DOHH2 (cell line): ENCODE measurements at regions not wholly inside any gene's neighbourhood (a gene's known extent, or its start where the extent isn't known, plus 50 kb on each side); places are given as distances from the start of the nearest gene placed in this dataset.

ENCODE experiments used
- H3F3A ChIP-seq: fragments of 200-600 bp; sonication (generic), shearing (Covaris generic); 2 replicates; pipeline ENCODE4 v1.6.0; 2016; ENCODE audit warnings: antibody characterized with exemption, mild to moderate bottlenecking; ENCODE audit not compliant: control insufficient read depth, insufficient read depth
- H3K27ac ChIP-seq: fragments of 200-600 bp; sonication (generic); 2 replicates; pipeline ENCODE4 v1.5.1; 2014; ENCODE audit warnings: low read depth, mild to moderate bottlenecking, low read length, moderate library complexity
- H3K27me3 ChIP-seq: fragments of 200-600 bp; sonication (generic); 2 replicates; pipeline ENCODE4 v1.6.1; 2014; ENCODE audit warnings: mild to moderate bottlenecking, low read length, mixed read lengths; ENCODE audit not compliant: control insufficient read depth
- H3K36me3 ChIP-seq: fragments of 200-600 bp; sonication (generic); 2 replicates; pipeline ENCODE4 v1.6.1; 2014; ENCODE audit warnings: mild to moderate bottlenecking, low read length, moderate library complexity, mixed read lengths; ENCODE audit not compliant: control insufficient read depth
- H3K4me1 ChIP-seq: fragments of 200-600 bp; sonication (generic); 2 replicates; pipeline ENCODE4 v1.6.1; 2014; ENCODE audit warnings: mild to moderate bottlenecking, low read length, mixed read lengths; ENCODE audit not compliant: control insufficient read depth
- H3K4me2 ChIP-seq: fragments of 200-600 bp; sonication (generic); 2 replicates; pipeline ENCODE4 v1.6.0; 2014; ENCODE audit warnings: mild to moderate bottlenecking, low read length, moderate library complexity
- H3K4me3 ChIP-seq: fragments of 200-600 bp; sonication (generic); 2 replicates; pipeline ENCODE4 v1.5.1; 2014; ENCODE audit warnings: mild to moderate bottlenecking, low read length, mixed read lengths
- H3K79me2 ChIP-seq: fragments of 200-600 bp; sonication (generic); 2 replicates; pipeline ENCODE4 v1.6.1; 2014; ENCODE audit warnings: mild to moderate bottlenecking, low read length, mixed read lengths; ENCODE audit not compliant: control insufficient read depth
- H3K9me2 ChIP-seq: fragments of 200-600 bp; sonication (generic); replicated peaks from 2 replicates; pipeline ENCODE4 v1.6.1; 2014; ENCODE audit warnings: mild to moderate bottlenecking, low read length, mixed read lengths; ENCODE audit not compliant: control insufficient read depth
- H3K9me3 ChIP-seq: fragments of 200-600 bp; sonication (generic); 2 replicates; pipeline ENCODE4 v1.6.1; 2014; ENCODE audit warnings: antibody characterized with exemption, low read length, mixed read lengths; ENCODE audit not compliant: control insufficient read depth, insufficient read depth
- H4K20me1 ChIP-seq: fragments of 200-600 bp; sonication (generic); 2 replicates; pipeline ENCODE4 v1.6.0; 2014; ENCODE audit warnings: low read depth, mild to moderate bottlenecking, antibody characterized with exemption, low read length, moderate library complexity; ENCODE audit not compliant: control insufficient read depth, insufficient read depth
- EZH2phosphoT487 ChIP-seq: fragments of 200-600 bp; sonication (generic); IDR thresholded peaks from 2 replicates; pipeline ENCODE4 v1.6.1; 2017; ENCODE audit warnings: borderline replicate concordance, mild to moderate bottlenecking, antibody characterized with exemption, low read length, moderate library complexity, mixed read lengths
- TF ChIP-seq, protein P1 (sequence below): fragments of 200-600 bp; sonication (generic); IDR thresholded peaks from one replicate; pipeline ENCODE4 v1.5.1; 2014; ENCODE audit warnings: antibody characterized with exemption, mild to moderate bottlenecking, low read depth, low read length; ENCODE audit not compliant: poor library complexity, severe bottlenecking

- H4K20me1 ChIP-seq: no peaks in the 10 kb centered on the region
- H3K27me3 ChIP-seq: no peaks in the 10 kb centered on the region
- H3K79me2 ChIP-seq: no peaks in the 10 kb centered on the region
- H3K4me2 ChIP-seq: no peak overlapping the region
- TF ChIP-seq, protein P1, sequence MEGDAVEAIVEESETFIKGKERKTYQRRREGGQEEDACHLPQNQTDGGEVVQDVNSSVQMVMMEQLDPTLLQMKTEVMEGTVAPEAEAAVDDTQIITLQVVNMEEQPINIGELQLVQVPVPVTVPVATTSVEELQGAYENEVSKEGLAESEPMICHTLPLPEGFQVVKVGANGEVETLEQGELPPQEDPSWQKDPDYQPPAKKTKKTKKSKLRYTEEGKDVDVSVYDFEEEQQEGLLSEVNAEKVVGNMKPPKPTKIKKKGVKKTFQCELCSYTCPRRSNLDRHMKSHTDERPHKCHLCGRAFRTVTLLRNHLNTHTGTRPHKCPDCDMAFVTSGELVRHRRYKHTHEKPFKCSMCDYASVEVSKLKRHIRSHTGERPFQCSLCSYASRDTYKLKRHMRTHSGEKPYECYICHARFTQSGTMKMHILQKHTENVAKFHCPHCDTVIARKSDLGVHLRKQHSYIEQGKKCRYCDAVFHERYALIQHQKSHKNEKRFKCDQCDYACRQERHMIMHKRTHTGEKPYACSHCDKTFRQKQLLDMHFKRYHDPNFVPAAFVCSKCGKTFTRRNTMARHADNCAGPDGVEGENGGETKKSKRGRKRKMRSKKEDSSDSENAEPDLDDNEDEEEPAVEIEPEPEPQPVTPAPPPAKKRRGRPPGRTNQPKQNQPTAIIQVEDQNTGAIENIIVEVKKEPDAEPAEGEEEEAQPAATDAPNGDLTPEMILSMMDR: no peak
- TF ChIP-seq EZH2phosphoT487: no peak
- H3K9me3 ChIP-seq: no peaks in the 10 kb centered on the region
- H3K9me2 ChIP-seq: no peaks in the 10 kb centered on the region
- H3K4me1 ChIP-seq: no peaks in the 10 kb centered on the region
- H3K36me3 ChIP-seq: no peaks in the 10 kb centered on the region
- no peaks in the 10 kb centered on the region for H3F3A ChIP-seq
- no peak overlapping the region for H3K27ac ChIP-seq
- no peak overlapping the region for H3K4me3 ChIP-seq
These were observed 220.0 kb downstream of the ESM1 start for GRCh38 chr5:54765165-54766028.

GRCh38 chr5:54764102-54765090 is 221.0 kb downstream of the ESM1 start:
- no peaks in the 10 kb centered on the region for H3K36me3 ChIP-seq
- no peaks in the 10 kb centered on the region for H3K9me3 ChIP-seq
- H3K4me2 ChIP-seq: no peak overlapping the region
- TF ChIP-seq, protein P1: no peak
- no peak for TF ChIP-seq EZH2phosphoT487
- H3K27ac ChIP-seq: no peak overlapping the region
- no peaks in the 10 kb centered on the region for H4K20me1 ChIP-seq
- no peaks in the 10 kb centered on the region for H3K79me2 ChIP-seq
- no peaks in the 10 kb centered on the region for H3F3A ChIP-seq
- no peaks in the 10 kb centered on the region for H3K9me2 ChIP-seq
- H3K27me3 ChIP-seq: no peaks in the 10 kb centered on the region
- H3K4me3 ChIP-seq: no peak overlapping the region
- H3K4me1 ChIP-seq: no peaks in the 10 kb centered on the region

DNA sequence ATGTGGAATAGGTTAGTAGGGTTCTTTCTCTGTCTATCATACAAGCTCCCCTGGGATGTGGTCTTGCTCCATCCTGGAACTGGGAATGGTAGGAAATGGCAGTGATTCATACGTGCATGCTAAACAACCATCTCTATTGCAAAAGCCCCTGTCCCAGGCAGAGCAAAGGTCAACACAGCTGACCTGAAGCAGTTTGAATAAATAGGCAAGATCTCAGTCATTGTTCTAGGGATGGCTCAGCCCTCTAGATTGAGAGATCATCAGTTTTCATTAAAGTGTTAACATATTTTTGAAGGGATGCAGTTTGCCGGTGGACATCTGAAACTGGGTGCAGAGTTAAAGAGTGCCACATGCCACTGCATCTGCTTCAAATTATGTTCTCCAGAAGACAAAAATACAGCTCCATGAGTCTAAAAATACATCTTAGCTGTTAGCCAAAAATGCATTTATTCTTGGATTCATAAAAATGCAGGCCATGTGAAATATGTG is 224.1 kb downstream of the ESM1 start:
- Histone ChIP-seq H4K20me1 (no peaks in the 10 kb centered on the region), H3K4me2 (no peak overlapping the region), H3K27me3 (no peaks in the 10 kb centered on the region), H3F3A (no peaks in the 10 kb centered on the region), H3K4me3 (no peak overlapping the region), H3K9me2 (no peaks in the 10 kb centered on the region), H3K79me2 (no peaks in the 10 kb centered on the region), H3K36me3 (no peaks in the 10 kb centered on the region), H3K27ac (no peak overlapping the region), H3K9me3 (no peaks in the 10 kb centered on the region), H3K4me1 (peaks cover 6% of the 10 kb centered on the region)
- TF ChIP-seq, protein P1: no peak
- TF ChIP-seq EZH2phosphoT487: no peak
